HUES64 (cell line): ENCODE measurements at regions not wholly inside any gene's neighbourhood (a gene's known extent, or its start where the extent isn't known, plus 50 kb on each side); places are given as distances from the start of the nearest gene placed in this dataset.
A peak's percentile ranks its signal among the peaks of the same experiment; 100 is the strongest.

Source experiments
- H3K27ac ChIP-seq: 2 replicates; pipeline ENCODE4 v1.7.0; 2013; ENCODE audit warnings: low read depth, low read length, inconsistent platforms
- H3K27me3 ChIP-seq: 2 replicates; pipeline ENCODE4 v1.6.1; 2013; ENCODE audit warnings: mild to moderate bottlenecking, low read length; ENCODE audit not compliant: insufficient read depth
- H3K36me3 ChIP-seq: 2 replicates; pipeline ENCODE4 v1.6.1; 2013; ENCODE audit warnings: mild to moderate bottlenecking, low read length; ENCODE audit not compliant: insufficient read depth
- H3K4me1 ChIP-seq: 2 replicates; pipeline ENCODE4 v1.6.1; 2013; ENCODE audit warnings: mild to moderate bottlenecking, low read length, moderate library complexity; ENCODE audit not compliant: insufficient read depth
- H3K4me3 ChIP-seq: 2 replicates; pipeline ENCODE4 v1.5.1; 2013; ENCODE audit warnings: mild to moderate bottlenecking, low read length, moderate library complexity
- H3K9ac ChIP-seq: 2 replicates; pipeline ENCODE4 v1.6.1; 2013; ENCODE audit warnings: mild to moderate bottlenecking, low read depth, low read length
- H3K9me3 ChIP-seq: 2 replicates; pipeline ENCODE4 v1.6.1; 2013; ENCODE audit warnings: low read depth, low read length; ENCODE audit not compliant: insufficient read depth
- WGBS: fragments of 150-250, 120-280 bp; methylation state at CpG from one replicate; pipeline ENCODE4 v1.1.7; 2013; ENCODE audit warnings: missing lambda C conversion rate; 5-methylcytosine and 5-hydroxymethylcytosine counted together

- no peak overlapping the region for H3K27ac ChIP-seq
- H3K9me3 ChIP-seq: no peaks in the 10 kb centered on the region
- H3K4me3 ChIP-seq: no peak overlapping the region
- H3K36me3 ChIP-seq: no peaks in the 10 kb centered on the region
- peaks cover 3% of the 10 kb centered on the region; the same call in 1 of the 2 replicates for H3K27me3 ChIP-seq
- peaks cover 12% of the 10 kb centered on the region; the same call in 1 of the 2 replicates for H3K4me1 ChIP-seq
- WGBS: 91% methylated on average over 3 of the region's 3 CpGs
- H3K9ac ChIP-seq: no peak overlapping the region
These were observed 226.5 kb downstream of the ANKRD60 start for GRCh38 chr20:58001946-58002345.

DNA sequence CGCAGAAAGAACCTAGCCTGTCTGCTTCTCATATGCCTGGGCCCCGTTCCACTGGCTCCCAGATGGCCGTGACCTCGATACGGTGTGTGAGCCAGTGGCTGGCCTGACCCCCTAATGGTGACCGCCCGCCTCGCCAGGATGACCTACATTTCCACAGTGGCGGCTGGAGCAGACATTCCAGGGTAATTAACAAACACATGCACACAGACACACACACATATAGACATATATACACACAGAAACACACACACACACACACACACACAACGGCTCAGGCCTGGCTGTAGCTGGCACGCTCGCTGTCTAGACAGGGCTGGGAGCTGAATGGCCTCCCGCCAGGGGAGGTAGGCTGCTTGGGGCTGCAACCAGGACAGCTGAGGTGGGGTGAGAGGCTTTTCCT, 227.1 kb downstream of the ANKRD60 start:
- Histone ChIP-seq H3K27ac (no peak overlapping the region), H3K4me3 (no peak overlapping the region), H3K9me3 (no peaks in the 10 kb centered on the region), H3K27me3 (peaks cover 3% of the 10 kb centered on the region; the same call in 1 of the 2 replicates), H3K4me1 (peaks cover 12% of the 10 kb centered on the region; the same call in 1 of the 2 replicates), H3K9ac (no peak overlapping the region), H3K36me3 (no peaks in the 10 kb centered on the region)
- 91% methylated on average over 13 of the region's 13 CpGs for WGBS

DNA sequence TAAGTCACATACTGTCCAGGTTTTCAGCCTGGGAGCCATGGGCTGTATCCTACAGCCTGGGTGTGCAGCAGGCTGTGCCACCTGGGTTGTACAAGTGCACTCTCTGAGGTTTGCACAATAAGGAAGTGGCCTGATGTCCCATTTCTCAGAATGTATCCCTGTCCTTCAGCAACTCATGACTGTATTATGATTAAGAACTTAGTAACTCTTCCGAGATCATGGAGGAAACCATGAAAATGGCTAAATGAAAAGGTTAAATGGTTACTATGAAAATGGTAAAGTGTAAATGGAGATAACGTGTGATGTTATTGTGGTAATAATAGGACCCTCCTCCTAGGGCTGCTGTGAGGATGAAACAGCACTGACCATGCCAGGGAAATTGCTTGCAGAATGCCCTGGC, 227.6 kb downstream of the ANKRD60 start:
- no peaks in the 10 kb centered on the region for H3K36me3 ChIP-seq
- peaks cover 3% of the 10 kb centered on the region; the same call in 1 of the 2 replicates for H3K27me3 ChIP-seq
- peaks cover 12% of the 10 kb centered on the region; the same call in 1 of the 2 replicates for H3K4me1 ChIP-seq
- H3K9me3 ChIP-seq: no peaks in the 10 kb centered on the region
- no peak overlapping the region for H3K27ac ChIP-seq
- no peak overlapping the region for H3K4me3 ChIP-seq
- WGBS: 95% methylated on average over 2 of the region's 2 CpGs
- H3K9ac ChIP-seq: no peak overlapping the region

- Histone ChIP-seq H3K4me1 (peaks cover 12% of the 10 kb centered on the region; the same call in 1 of the 2 replicates), H3K9ac (0 out of 2 replicates have a peak overlapping the region, but pooled peaks have one; percentile 5), H3K27me3 (peaks cover 3% of the 10 kb centered on the region; the same call in 1 of the 2 replicates), H3K4me3 (no peak overlapping the region), H3K27ac (peak overlapping the region; percentile 3; the same call in 1 of the 2 replicates), H3K36me3 (no peaks in the 10 kb centered on the region), H3K9me3 (no peaks in the 10 kb centered on the region)
- WGBS: 23% methylated on average over 17 of the region's 17 CpGs
These were observed 228.9 kb downstream of the ANKRD60 start for GRCh38 chr20:57999465-58000111.

GRCh38 chr20:57998981-57999464, 229.4 kb downstream of the ANKRD60 start:
- 0 out of 2 replicates have a peak overlapping the region, but pooled peaks have one; percentile 5 for H3K9ac ChIP-seq
- H3K27me3 ChIP-seq: peaks cover 3% of the 10 kb centered on the region; the same call in 1 of the 2 replicates
- H3K9me3 ChIP-seq: no peaks in the 10 kb centered on the region
- H3K27ac ChIP-seq: peak overlapping the region; percentile 21; the same call in 1 of the 2 replicates
- no peak overlapping the region for H3K4me3 ChIP-seq
- 44% methylated on average over 9 of the region's 9 CpGs for WGBS
- H3K4me1 ChIP-seq: peaks cover 12% of the 10 kb centered on the region; the same call in 1 of the 2 replicates
- H3K36me3 ChIP-seq: no peaks in the 10 kb centered on the region

DNA sequence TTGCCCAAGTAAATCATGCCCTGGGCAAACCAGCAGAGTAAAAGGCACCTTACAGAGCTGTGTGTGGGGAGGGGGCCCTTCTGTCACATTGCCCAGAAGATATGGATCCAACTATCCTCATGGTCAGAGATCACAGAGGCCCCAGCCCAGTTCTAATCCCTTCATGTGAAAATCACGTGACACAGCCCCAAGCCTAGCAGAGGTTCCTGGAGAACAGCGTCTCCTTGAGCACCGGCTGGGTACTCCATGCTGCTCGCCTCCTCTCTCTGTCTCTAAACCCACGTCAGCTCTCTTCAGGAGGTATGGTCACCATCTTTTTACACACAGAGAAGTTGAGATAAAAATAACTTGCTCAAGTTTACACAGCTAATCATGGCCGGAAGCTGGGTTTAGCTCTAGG, 230.2 kb downstream of the ANKRD60 start:
- Histone ChIP-seq H3K4me1 (peaks cover 12% of the 10 kb centered on the region; the same call in 1 of the 2 replicates), H3K9me3 (no peaks in the 10 kb centered on the region), H3K27ac (no peak overlapping the region), H3K27me3 (peaks cover 3% of the 10 kb centered on the region; the same call in 1 of the 2 replicates), H3K4me3 (no peak overlapping the region), H3K36me3 (no peaks in the 10 kb centered on the region), H3K9ac (no peak overlapping the region)
- 91% methylated on average over 6 of the region's 6 CpGs for WGBS

DNA sequence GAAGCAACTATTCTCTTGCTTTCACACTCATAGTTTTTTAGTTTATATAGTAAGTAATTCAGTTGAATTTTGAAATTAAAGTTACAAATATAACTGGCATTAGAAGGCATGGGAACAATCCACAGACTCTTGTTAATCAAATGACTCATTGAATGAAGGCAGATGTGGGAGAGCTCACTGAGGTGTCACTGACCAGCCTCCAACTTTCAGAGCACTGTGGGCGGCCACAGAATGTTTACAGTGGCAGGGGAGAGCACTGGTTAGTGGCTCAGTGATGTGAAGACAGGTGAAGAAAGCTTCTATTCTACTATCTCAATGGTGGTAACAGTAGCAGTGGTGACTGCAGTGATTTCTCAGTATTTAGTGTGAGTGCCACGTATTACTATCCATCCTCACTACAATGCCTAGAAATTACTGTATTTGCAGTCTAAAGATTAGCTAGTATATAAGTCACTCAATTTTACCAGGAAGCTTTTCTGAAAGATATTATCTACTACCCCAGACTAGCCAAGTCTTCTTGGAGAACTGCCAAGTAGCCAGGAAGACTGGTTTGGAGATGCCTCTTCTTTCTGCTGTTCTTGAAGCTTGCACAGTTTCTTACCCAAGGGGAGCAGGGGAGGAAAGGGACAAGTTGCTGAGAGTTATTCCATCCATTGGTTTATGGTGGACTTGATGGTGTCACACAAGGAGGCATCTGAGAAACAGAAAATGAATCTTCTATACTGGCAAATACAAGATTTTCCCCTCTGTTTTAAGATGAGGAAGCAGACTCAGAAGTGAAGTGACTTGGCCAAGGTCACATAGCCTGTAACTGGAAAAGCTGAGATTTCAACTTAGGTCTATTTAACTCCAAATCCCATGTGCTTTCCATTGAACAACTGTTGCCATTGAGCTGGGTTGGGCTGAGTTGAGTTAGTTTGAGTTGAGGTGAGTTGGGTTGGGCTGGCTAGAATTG, 231.2 kb downstream of the ANKRD60 start:
- Histone ChIP-seq H3K9ac (no peak overlapping the region), H3K27me3 (peaks cover 3% of the 10 kb centered on the region; the same call in 1 of the 2 replicates), H3K4me3 (no peak overlapping the region), H3K9me3 (no peaks in the 10 kb centered on the region), H3K4me1 (peaks cover 12% of the 10 kb centered on the region; the same call in 1 of the 2 replicates), H3K36me3 (no peaks in the 10 kb centered on the region), H3K27ac (no peak overlapping the region)
- 91% methylated on average over 1 of the region's 2 CpGs for WGBS

DNA sequence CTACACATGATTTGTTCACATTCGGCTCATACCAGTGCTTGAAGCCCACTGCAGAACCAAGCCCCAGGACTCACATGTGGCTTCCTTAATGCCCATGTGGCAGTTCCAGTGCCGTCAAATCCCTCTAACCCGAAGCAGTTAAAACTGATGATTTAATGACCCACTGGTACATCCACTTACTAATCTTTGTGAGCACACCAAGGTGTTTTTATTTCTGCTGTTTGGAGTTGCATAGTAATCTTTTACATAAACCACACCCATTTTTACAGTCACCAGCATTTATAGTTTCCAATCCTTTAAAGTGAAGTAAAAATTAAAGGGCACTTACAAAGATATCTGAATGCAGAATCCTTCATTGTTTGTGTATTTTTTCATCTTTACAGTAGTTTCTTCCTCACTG, 232.0 kb downstream of the ANKRD60 start:
- WGBS: 97% methylated on average over 3 of the region's 3 CpGs
- no peak overlapping the region for H3K9ac ChIP-seq
- no peak overlapping the region for H3K4me3 ChIP-seq
- no peaks in the 10 kb centered on the region for H3K36me3 ChIP-seq
- no peak overlapping the region for H3K27ac ChIP-seq
- H3K9me3 ChIP-seq: no peaks in the 10 kb centered on the region
- H3K27me3 ChIP-seq: peaks cover 3% of the 10 kb centered on the region; the same call in 1 of the 2 replicates
- peaks cover 12% of the 10 kb centered on the region; the same call in 1 of the 2 replicates for H3K4me1 ChIP-seq

- H3K27ac ChIP-seq: no peak overlapping the region
- H3K4me1 ChIP-seq: peaks cover 12% of the 10 kb centered on the region; the same call in 1 of the 2 replicates
- H3K4me3 ChIP-seq: no peak overlapping the region
- no peaks in the 10 kb centered on the region for H3K9me3 ChIP-seq
- H3K36me3 ChIP-seq: no peaks in the 10 kb centered on the region
- no peak overlapping the region for H3K9ac ChIP-seq
- 92% methylated on average over 8 of the region's 8 CpGs for WGBS
- peaks cover 3% of the 10 kb centered on the region; the same call in 1 of the 2 replicates for H3K27me3 ChIP-seq
These were observed 233.0 kb downstream of the ANKRD60 start for GRCh38 chr20:57995381-57995977.

DNA sequence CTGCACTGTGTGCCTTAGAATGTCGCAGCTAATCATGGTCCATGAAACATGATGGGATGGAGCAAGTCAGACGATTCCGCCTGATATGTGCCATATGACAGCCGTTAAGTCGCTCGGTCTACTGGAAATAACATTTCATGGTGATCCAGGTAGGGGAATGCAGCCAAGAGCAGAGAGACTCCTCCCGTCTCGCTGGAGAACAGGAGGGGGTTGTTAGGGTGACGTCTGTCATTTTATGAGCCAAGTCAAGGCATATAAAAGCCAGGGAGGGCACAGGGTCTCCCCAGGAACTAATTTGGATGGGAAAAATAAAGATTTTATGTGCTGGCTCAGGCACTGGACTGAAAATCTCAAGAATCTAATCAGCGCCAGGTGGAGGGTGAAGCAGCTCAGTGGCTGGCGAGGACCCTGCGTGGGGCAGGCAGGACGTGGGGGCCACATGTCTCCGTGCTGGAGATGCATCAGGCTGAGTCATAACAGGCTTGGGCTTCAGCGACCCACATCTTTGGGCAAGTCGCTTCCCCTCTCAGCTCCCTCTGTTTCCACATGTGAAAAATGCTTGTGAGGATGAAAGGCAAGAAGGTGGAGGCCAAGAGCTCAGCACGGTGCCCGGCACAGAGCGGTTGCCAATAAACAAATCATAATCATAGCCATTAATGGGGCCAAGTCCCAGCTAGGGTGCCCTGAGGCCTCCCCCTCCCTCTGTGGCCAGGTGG, 234.6 kb downstream of the ANKRD60 start:
- H3K27ac ChIP-seq: no peak overlapping the region
- WGBS: 91% methylated on average over 19 of the region's 19 CpGs

More for the DNA sequence above, 234.6 kb downstream of the ANKRD60 start:
- Histone ChIP-seq H3K9me3 (no peaks in the 10 kb centered on the region), H3K4me3 (no peak overlapping the region), H3K27me3 (peaks cover 2% of the 10 kb centered on the region; the same call in 1 of the 2 replicates), H3K36me3 (no peaks in the 10 kb centered on the region), H3K4me1 (0 out of 2 replicates have a peak, but pooled peaks cover 2% of the 10 kb centered on the region), H3K9ac (no peak overlapping the region)
